Body of pancreas (tissue), 4 donors: ENCODE measurements at regions not wholly inside any gene's neighbourhood (a gene's known extent, or its start where the extent isn't known, plus 50 kb on each side); places are given as distances from the start of the nearest gene placed in this dataset.
A peak's percentile ranks its signal among the peaks of the same experiment; 100 is the strongest.

Experiments used
- ATAC-seq: fragments of 150-250 bp; one replicate; pipeline ENCODE4 v1.9.1; 2016
- DNase-seq, 4 donors: peaks; one replicate each; pipeline ENCODE4 v3.0.0-alpha.2; 2019
- H3K27ac ChIP-seq, 4 donors: fragments of 200-600 bp; sonication (generic); 1 replicate in 3 of 4; 2 replicates in 1 of 4; pipeline versions ENCODE4 v1.5.1 to v1.6.1; 2016 to 2019; ENCODE audit warnings: mild to moderate bottlenecking in 1 of 4, mixed read lengths in 1 of 4, moderate library complexity in 1 of 4
- H3K27me3 ChIP-seq, 2 donors: fragments of 200-600 bp; sonication (generic); one replicate each; pipeline ENCODE4 v1.6.0; 2016; ENCODE audit warnings: mild to moderate bottlenecking in 1 of 2
- H3K36me3 ChIP-seq, 2 donors: fragments of 200-600 bp; sonication (generic); replicated peaks in 1 of 2; 2 replicates each; pipeline ENCODE4 v1.5.1; 2016; ENCODE audit warnings: low read depth in 2 of 2; ENCODE audit not compliant: insufficient read depth in 1 of 2
- H3K4me1 ChIP-seq: fragments of 200-600 bp; sonication (generic); one replicate; pipeline ENCODE4 v1.6.0; 2016
- H3K4me3 ChIP-seq, 2 donors: fragments of 200-600 bp; sonication (generic); 1 replicate in 1 of 2; 2 replicates in 1 of 2; pipeline ENCODE4 v1.5.1; 2016 to 2019
- H3K9me3 ChIP-seq, 3 donors: fragments of 200-600 bp; sonication (generic); 1 replicate in 2 of 3; 2 replicates in 1 of 3; pipeline ENCODE4 v1.5.1; 2016
- POLR2A ChIP-seq, 3 donors: fragments of 450-650 bp; IDR thresholded peaks; one replicate each; pipeline ENCODE4 v1.6.1; 2016; ENCODE audit warnings: antibody characterized with exemption in 3 of 3, mild to moderate bottlenecking in 2 of 3
- WGBS, 2 donors: methylation state at CpG; one replicate each; pipeline ENCODE4 v1.1.5; 2017; 5-methylcytosine and 5-hydroxymethylcytosine counted together
- intact Hi-C: fragments of 100-400 bp; cut with DNase I; formaldehyde crosslinking; loops from one replicate; pipeline ENCODE4 v1.15.1; 2023
- TF ChIP-seq, protein P1 (sequence below), 7 experiments: fragments of 450-650 bp in 4 of 7; fragments of 200-600 bp in 3 of 7; sonication (generic) in 3 of 7; IDR thresholded peaks; one replicate each; pipeline ENCODE4 v1.5.1; 2016 to 2019; ENCODE audit warnings: antibody characterized with exemption in 7 of 7

DNA sequence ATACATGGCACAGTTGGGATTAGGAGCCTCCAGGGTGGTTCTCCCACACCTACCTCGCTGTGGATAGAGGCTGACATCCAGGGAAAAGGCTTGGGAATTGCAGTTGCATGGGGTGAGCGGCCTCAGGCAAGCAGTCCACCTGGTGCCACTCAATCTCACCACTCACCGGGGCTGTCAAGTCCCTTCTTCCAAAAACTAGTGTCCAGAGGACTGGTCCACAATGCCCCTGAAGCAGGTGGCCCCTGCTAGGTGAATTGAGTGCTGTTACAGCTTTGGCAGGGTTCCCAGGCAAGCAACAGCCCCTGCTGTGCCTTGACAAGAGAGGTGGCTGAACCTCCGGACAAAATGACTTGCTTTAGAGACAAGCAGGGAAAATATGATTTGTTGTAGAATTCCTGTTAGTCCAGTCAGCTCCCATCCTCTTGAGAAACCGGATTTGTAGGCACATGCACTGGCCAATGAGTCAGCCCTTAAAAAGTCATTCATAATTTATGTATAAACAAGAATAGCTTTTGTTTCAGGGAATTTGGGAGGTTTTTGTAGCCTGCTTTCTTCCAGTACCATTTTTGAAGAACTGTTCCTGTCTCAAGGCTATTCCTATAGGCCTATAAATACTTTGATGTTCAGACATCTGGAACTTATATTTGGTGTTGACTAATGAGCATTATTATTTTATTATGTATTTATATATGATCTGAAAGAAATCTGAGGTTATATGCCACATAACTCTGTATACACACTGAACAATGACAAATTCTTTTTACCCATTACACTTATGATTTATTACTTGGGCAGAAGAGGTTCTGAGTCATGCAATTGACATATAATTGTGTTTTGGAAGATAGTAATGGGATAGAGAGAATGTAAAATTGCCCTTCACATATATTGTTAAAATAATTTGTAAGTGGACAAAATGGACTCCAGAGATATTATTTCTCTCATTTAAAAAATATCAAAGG is 411.1 kb downstream of the ACTL7B start:
- Histone ChIP-seq H3K4me1 (peaks cover 24% of the 10 kb centered on the region), H3K27ac (no peak overlapping the region), H3K9me3 (no peaks in the 10 kb centered on the region), H3K27me3 (no peaks in the 10 kb centered on the region), H3K36me3 (no peaks in the 10 kb centered on the region), H3K4me3 (no peak overlapping the region)
- WGBS, 2 donors = 59 to 61% methylated on average over 5 of the region's 5 CpGs
- intact Hi-C loops = no loop called here
- no peak for ATAC-seq
- TF ChIP-seq POLR2A (IDR thresholded peaks at IDR 0.05) = no peak
- TF ChIP-seq, protein P1, sequence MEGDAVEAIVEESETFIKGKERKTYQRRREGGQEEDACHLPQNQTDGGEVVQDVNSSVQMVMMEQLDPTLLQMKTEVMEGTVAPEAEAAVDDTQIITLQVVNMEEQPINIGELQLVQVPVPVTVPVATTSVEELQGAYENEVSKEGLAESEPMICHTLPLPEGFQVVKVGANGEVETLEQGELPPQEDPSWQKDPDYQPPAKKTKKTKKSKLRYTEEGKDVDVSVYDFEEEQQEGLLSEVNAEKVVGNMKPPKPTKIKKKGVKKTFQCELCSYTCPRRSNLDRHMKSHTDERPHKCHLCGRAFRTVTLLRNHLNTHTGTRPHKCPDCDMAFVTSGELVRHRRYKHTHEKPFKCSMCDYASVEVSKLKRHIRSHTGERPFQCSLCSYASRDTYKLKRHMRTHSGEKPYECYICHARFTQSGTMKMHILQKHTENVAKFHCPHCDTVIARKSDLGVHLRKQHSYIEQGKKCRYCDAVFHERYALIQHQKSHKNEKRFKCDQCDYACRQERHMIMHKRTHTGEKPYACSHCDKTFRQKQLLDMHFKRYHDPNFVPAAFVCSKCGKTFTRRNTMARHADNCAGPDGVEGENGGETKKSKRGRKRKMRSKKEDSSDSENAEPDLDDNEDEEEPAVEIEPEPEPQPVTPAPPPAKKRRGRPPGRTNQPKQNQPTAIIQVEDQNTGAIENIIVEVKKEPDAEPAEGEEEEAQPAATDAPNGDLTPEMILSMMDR (IDR thresholded peaks at IDR 0.05) = no peak
- peak in 1 of 4 donors; percentile 2 for DNase-seq

DNA sequence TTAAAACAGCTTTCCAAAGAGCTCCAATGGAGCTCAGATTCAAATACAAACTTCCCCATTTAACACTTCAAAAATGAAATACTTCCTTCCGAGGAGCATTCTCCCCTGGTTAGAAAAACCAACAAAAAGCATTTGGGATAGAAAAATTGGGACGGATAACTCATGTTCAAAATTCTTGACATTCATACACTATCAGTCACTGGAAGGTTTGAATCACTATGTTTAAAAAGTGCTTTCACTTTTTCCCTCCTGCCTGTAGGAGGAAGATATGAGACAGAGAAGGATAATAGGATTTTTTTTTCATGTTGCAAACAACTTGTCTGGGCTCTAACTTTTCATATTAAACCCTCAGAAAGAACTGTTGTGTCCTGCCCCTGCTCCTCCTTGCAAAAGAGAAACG is 412.0 kb downstream of the ACTL7B start:
- Histone ChIP-seq H3K9me3 (no peaks in the 10 kb centered on the region), H3K4me3 (no peak overlapping the region), H3K27ac (no peak overlapping the region), H3K27me3 (no peaks in the 10 kb centered on the region), H3K36me3 (no peaks in the 10 kb centered on the region), H3K4me1 (peaks cover 24% of the 10 kb centered on the region)
- ATAC-seq = no peak
- WGBS, 2 donors = 25 to 37% methylated on average over 3 of the region's 3 CpGs
- TF ChIP-seq, protein P1 (IDR thresholded peaks at IDR 0.05) = no peak
- TF ChIP-seq POLR2A (IDR thresholded peaks at IDR 0.05) = no peak
- no peak for DNase-seq
- intact Hi-C loops = no loop called here

DNA sequence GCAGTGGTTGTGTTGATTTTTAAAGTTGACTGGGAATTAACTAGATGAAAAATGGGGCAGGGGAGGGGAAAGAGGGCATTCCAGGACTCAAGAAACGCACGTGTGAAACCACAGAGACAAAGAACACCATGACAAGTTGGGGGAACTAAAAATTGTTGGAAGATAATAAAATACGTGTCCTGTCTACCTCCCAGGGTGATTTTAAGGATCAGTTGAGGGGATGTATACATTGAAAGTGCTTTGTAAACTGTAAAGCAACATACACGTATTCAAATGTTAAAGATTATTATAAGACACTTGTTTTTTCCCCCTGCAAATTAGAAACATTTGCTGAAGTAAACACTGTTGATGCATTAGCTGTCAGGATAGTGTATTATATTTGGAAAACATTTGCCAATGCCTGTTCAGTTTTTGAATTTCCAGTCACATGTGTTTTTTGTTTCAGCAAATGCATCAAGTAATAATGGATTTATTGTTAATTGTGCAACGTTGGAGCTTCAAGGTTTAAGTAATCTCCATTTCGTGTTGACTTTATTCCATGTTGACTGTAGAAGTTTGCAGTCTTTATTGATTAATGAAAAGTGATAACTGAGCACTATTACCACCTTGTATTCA is 412.7 kb downstream of the ACTL7B start:
- ATAC-seq (no peak), DNase-seq (no peak)
- TF ChIP-seq, protein P1 (IDR thresholded peaks at IDR 0.05) = no peak
- TF ChIP-seq POLR2A (IDR thresholded peaks at IDR 0.05) = no peak
- Histone ChIP-seq H3K36me3 (no peaks in the 10 kb centered on the region), H3K4me1 (peaks cover 24% of the 10 kb centered on the region), H3K27ac (no peak overlapping the region), H3K9me3 (no peaks in the 10 kb centered on the region), H3K4me3 (no peak overlapping the region), H3K27me3 (no peaks in the 10 kb centered on the region)
- intact Hi-C loops = no loop called here
- 8 to 10% methylated on average over 6 of the region's 6 CpGs for WGBS, 2 donors

DNA sequence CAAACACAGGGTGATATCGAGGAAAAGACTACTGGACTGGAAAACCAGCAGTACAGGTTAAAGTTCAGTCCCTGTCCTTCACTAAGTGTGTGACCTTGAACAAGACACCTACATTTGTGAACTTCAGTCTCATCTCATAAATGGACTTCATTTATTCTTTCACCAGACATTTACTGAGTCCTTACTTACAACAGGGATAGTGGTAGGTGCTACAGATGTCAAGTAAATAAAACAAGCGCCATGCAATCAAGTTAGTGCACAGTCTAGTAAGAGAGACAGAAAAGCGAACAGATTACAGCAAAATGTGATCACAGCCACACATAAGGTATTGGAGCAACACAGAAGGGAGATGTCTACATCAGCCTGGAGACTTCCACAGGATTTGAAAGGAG is 413.2 kb downstream of the ACTL7B start:
- no peak overlapping the region for H3K27ac ChIP-seq
- WGBS, 2 donors = 27 to 40% methylated on average over 3 of the region's 3 CpGs

More for the DNA sequence above, 413.2 kb downstream of the ACTL7B start:
- intact Hi-C loops = no loop called here
- Histone ChIP-seq H3K27me3 (no peaks in the 10 kb centered on the region), H3K36me3 (no peaks in the 10 kb centered on the region), H3K4me3 (no peak overlapping the region), H3K4me1 (peaks cover 24% of the 10 kb centered on the region), H3K9me3 (no peaks in the 10 kb centered on the region)
- ATAC-seq (no peak), DNase-seq (no peak)
- TF ChIP-seq POLR2A (IDR thresholded peaks at IDR 0.05) = no peak
- TF ChIP-seq, protein P1 (IDR thresholded peaks at IDR 0.05) = no peak
